SK-N-SH treated with all-trans-retinoic acid at 6 μM for 48 hours (cell line): ENCODE measurements at regions not wholly inside any gene's neighbourhood (a gene's known extent, or its start where the extent isn't known, plus 50 kb on each side); places are given as distances from the start of the nearest gene placed in this dataset.

Experiments
- ATAC-seq: fragments of 200-7000 bp; cut with Tn5 transposase; 3 replicates; pipeline ENCODE4 v1.9.1; 2020; ENCODE audit warnings: mild to moderate bottlenecking, moderate library complexity
- BACH2 ChIP-seq: fragments of 250-450 bp; sonication (Bioruptor Pico); IDR thresholded peaks from 2 replicates; pipeline ENCODE4 v1.9.0; 2021; ENCODE audit warnings: mild to moderate bottlenecking, borderline replicate concordance
- CSDC2 ChIP-seq: fragments of 250-450 bp; sonication (Bioruptor Pico); IDR thresholded peaks from 2 replicates; pipeline ENCODE4 v1.5.0; 2020; ENCODE audit warnings: mild to moderate bottlenecking, moderate library complexity
- CSRNP3 ChIP-seq: fragments of 250-450 bp; sonication (Bioruptor Pico); IDR thresholded peaks from 2 replicates; pipeline ENCODE4 v1.5.1; 2021; ENCODE audit warnings: mild to moderate bottlenecking, moderate library complexity
- ESRRG ChIP-seq: fragments of 250-450 bp; sonication (Bioruptor Pico); IDR thresholded peaks from 2 replicates; pipeline ENCODE4 v1.6.1; 2021; ENCODE audit warnings: mild to moderate bottlenecking
- GLIS3 ChIP-seq: fragments of 250-450 bp; sonication (Bioruptor Pico); IDR thresholded peaks from 2 replicates; pipeline ENCODE4 v1.5.0; 2020; ENCODE audit warnings: mild to moderate bottlenecking, moderate library complexity
- ISL1 ChIP-seq: fragments of 250-450 bp; sonication (Bioruptor Pico); IDR thresholded peaks from 2 replicates; pipeline ENCODE4 v2.1.2; 2022; ENCODE audit warnings: mild to moderate bottlenecking, moderate library complexity
- OSR1 ChIP-seq: fragments of 250-450 bp; sonication (Bioruptor Pico); IDR thresholded peaks from 2 replicates; pipeline ENCODE4 v1.8.0; 2022; ENCODE audit warnings: moderate library complexity, mild to moderate bottlenecking, inconsistent platforms
- PPARA ChIP-seq: fragments of 250-450 bp; sonication (Bioruptor Pico); IDR thresholded peaks from 2 replicates; pipeline ENCODE4 v1.5.0; 2020; ENCODE audit warnings: mild to moderate bottlenecking, borderline replicate concordance
- RARB ChIP-seq: fragments of 250-450 bp; sonication (Bioruptor Pico); IDR thresholded peaks from 2 replicates; pipeline ENCODE4 v1.8.0; 2021; ENCODE audit warnings: mild to moderate bottlenecking, moderate library complexity
- TCF4 ChIP-seq: fragments of 250-450 bp; sonication (Bioruptor Pico); IDR thresholded peaks from 2 replicates; pipeline ENCODE4 v1.8.0; 2021; ENCODE audit warnings: mild to moderate bottlenecking, moderate library complexity, borderline replicate concordance
- TOX ChIP-seq: fragments of 250-450 bp; sonication (Bioruptor Pico); IDR thresholded peaks from 2 replicates; pipeline ENCODE4 v1.8.0; 2021; ENCODE audit warnings: mild to moderate bottlenecking, moderate library complexity, borderline replicate concordance
- ZC3H10 ChIP-seq: fragments of 250-450 bp; sonication (Bioruptor Pico); IDR thresholded peaks from 2 replicates; pipeline ENCODE4 v1.5.1; 2021; ENCODE audit warnings: mild to moderate bottlenecking, moderate library complexity
- ZFP3 ChIP-seq: fragments of 250-450 bp; sonication (Bioruptor Pico); IDR thresholded peaks from 2 replicates; pipeline ENCODE4 v1.5.0; 2020; ENCODE audit warnings: mild to moderate bottlenecking, moderate library complexity
- ZFP30 ChIP-seq: fragments of 450-650 bp; formaldehyde crosslinking; IDR thresholded peaks from 2 replicates; pipeline ENCODE4 v1.5.0; 2022; ENCODE audit warnings: mild to moderate bottlenecking, moderate library complexity
- ZNF565 ChIP-seq: fragments of 450-650 bp; formaldehyde crosslinking; conservative IDR thresholded peaks from 2 replicates; pipeline ENCODE4 v1.5.0; 2020; ENCODE audit warnings: low read depth, mild to moderate bottlenecking, moderate library complexity
- ZNF70 ChIP-seq: fragments of 450-650 bp; formaldehyde crosslinking; IDR thresholded peaks from 2 replicates; pipeline ENCODE4 v1.5.0; 2020; ENCODE audit warnings: mild to moderate bottlenecking, moderate library complexity
- ZNF8 ChIP-seq: fragments of 450-650 bp; formaldehyde crosslinking; IDR thresholded peaks from 2 replicates; pipeline ENCODE4 v1.5.0; 2020; ENCODE audit warnings: mild to moderate bottlenecking, moderate library complexity
- TF ChIP-seq, protein P1 (sequence below): fragments of 250-450 bp; sonication (Bioruptor Pico); IDR thresholded peaks from 2 replicates; pipeline ENCODE4 v1.8.0; 2021; ENCODE audit warnings: low read depth, mild to moderate bottlenecking, moderate library complexity, borderline replicate concordance
- TF ChIP-seq, protein P2 (sequence below): fragments of 250-450 bp; sonication (Bioruptor Pico); IDR thresholded peaks from 2 replicates; pipeline ENCODE4 v1.5.0; 2020; ENCODE audit warnings: mild to moderate bottlenecking, moderate library complexity
- TF ChIP-seq, protein P3 (sequence below): fragments of 250-450 bp; sonication (Bioruptor Pico); IDR thresholded peaks from 2 replicates; pipeline ENCODE4 v1.8.0; 2020; ENCODE audit warnings: mild to moderate bottlenecking, moderate library complexity, borderline replicate concordance
- TF ChIP-seq, protein P4 (sequence below): fragments of 250-450 bp; sonication (Bioruptor Pico); IDR thresholded peaks from 2 replicates; pipeline ENCODE4 v1.5.1; 2020; ENCODE audit warnings: low read depth, mild to moderate bottlenecking, moderate library complexity

DNA sequence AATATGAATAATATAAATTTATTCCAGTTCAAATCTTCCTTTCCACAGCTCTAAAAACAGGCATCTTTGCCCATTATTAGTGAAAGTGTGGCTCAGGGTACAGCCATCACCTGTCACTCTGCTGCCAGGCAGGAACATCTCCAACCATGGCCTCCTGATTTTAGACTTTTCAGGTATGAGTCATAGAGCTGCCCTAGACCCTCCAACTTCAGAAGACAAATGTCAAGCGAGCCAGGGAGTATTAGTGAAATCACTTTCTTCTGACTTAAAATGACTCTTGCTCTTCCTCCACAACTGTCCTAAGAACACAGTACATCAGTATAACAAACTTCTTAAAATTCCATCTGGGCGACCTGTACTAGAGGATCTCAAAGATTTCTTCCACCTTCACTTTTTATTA lies 78.1 kb upstream of the AKAP13 start:
- ATAC-seq, result no peak

GRCh38 chr15:85305050-85305449 lies 75.4 kb upstream of the AKAP13 start:
- TF ChIP-seq TOX (no peak), CSDC2 (CRISPR knock-in tag) (no peak), ZC3H10 (CRISPR knock-in tag) (no peak), RARB (CRISPR knock-in tag) (no peak)
- no peak for ATAC-seq

More for the DNA sequence above, 78.1 kb upstream of the AKAP13 start:
- no peak for TF ChIP-seq TCF4 (CRISPR knock-in tag)
- TF ChIP-seq ZNF565 (CRISPR knock-in tag), result no peak
- TF ChIP-seq OSR1, result no peak
- TF ChIP-seq, protein P1, sequence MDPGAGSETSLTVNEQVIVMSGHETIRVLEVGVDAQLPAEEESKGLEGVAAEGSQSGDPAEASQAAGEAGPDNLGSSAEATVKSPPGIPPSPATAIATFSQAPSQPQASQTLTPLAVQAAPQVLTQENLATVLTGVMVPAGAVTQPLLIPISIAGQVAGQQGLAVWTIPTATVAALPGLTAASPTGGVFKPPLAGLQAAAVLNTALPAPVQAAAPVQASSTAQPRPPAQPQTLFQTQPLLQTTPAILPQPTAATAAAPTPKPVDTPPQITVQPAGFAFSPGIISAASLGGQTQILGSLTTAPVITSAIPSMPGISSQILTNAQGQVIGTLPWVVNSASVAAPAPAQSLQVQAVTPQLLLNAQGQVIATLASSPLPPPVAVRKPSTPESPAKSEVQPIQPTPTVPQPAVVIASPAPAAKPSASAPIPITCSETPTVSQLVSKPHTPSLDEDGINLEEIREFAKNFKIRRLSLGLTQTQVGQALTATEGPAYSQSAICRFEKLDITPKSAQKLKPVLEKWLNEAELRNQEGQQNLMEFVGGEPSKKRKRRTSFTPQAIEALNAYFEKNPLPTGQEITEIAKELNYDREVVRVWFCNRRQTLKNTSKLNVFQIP (CRISPR knock-in tag), result no peak
- TF ChIP-seq, protein P2, sequence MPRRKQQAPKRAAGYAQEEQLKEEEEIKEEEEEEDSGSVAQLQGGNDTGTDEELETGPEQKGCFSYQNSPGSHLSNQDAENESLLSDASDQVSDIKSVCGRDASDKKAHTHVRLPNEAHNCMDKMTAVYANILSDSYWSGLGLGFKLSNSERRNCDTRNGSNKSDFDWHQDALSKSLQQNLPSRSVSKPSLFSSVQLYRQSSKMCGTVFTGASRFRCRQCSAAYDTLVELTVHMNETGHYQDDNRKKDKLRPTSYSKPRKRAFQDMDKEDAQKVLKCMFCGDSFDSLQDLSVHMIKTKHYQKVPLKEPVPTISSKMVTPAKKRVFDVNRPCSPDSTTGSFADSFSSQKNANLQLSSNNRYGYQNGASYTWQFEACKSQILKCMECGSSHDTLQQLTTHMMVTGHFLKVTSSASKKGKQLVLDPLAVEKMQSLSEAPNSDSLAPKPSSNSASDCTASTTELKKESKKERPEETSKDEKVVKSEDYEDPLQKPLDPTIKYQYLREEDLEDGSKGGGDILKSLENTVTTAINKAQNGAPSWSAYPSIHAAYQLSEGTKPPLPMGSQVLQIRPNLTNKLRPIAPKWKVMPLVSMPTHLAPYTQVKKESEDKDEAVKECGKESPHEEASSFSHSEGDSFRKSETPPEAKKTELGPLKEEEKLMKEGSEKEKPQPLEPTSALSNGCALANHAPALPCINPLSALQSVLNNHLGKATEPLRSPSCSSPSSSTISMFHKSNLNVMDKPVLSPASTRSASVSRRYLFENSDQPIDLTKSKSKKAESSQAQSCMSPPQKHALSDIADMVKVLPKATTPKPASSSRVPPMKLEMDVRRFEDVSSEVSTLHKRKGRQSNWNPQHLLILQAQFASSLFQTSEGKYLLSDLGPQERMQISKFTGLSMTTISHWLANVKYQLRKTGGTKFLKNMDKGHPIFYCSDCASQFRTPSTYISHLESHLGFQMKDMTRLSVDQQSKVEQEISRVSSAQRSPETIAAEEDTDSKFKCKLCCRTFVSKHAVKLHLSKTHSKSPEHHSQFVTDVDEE (CRISPR knock-in tag), result no peak
- TF ChIP-seq ZNF8 (CRISPR knock-in tag), result no peak
- no peak for TF ChIP-seq BACH2 (CRISPR knock-in tag)
- TF ChIP-seq, protein P3, sequence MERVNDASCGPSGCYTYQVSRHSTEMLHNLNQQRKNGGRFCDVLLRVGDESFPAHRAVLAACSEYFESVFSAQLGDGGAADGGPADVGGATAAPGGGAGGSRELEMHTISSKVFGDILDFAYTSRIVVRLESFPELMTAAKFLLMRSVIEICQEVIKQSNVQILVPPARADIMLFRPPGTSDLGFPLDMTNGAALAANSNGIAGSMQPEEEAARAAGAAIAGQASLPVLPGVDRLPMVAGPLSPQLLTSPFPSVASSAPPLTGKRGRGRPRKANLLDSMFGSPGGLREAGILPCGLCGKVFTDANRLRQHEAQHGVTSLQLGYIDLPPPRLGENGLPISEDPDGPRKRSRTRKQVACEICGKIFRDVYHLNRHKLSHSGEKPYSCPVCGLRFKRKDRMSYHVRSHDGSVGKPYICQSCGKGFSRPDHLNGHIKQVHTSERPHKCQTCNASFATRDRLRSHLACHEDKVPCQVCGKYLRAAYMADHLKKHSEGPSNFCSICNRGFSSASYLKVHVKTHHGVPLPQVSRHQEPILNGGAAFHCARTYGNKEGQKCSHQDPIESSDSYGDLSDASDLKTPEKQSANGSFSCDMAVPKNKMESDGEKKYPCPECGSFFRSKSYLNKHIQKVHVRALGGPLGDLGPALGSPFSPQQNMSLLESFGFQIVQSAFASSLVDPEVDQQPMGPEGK (CRISPR knock-in tag), result no peak
- no peak for TF ChIP-seq CSRNP3 (CRISPR knock-in tag)
- no peak for TF ChIP-seq ZNF70 (CRISPR knock-in tag)
- TF ChIP-seq, protein P4, sequence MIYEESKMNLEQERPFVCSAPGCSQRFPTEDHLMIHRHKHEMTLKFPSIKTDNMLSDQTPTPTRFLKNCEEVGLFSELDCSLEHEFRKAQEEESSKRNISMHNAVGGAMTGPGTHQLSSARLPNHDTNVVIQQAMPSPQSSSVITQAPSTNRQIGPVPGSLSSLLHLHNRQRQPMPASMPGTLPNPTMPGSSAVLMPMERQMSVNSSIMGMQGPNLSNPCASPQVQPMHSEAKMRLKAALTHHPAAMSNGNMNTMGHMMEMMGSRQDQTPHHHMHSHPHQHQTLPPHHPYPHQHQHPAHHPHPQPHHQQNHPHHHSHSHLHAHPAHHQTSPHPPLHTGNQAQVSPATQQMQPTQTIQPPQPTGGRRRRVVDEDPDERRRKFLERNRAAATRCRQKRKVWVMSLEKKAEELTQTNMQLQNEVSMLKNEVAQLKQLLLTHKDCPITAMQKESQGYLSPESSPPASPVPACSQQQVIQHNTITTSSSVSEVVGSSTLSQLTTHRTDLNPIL (CRISPR knock-in tag), result no peak
- TF ChIP-seq ZFP30 (CRISPR knock-in tag), result no peak
- TF ChIP-seq ZFP3, result no peak
- no peak for TF ChIP-seq TOX
- no peak for TF ChIP-seq GLIS3 (CRISPR knock-in tag)
- no peak for TF ChIP-seq ESRRG (CRISPR knock-in tag)
- TF ChIP-seq PPARA (CRISPR knock-in tag), result no peak
- TF ChIP-seq ISL1 (CRISPR knock-in tag), result no peak

GRCh38 chr15:85306946-85307686 lies 73.3 kb upstream of the AKAP13 start:
- no peak for ATAC-seq
- no peak for TF ChIP-seq ZC3H10 (CRISPR knock-in tag)
- TF ChIP-seq, all 23 proteins: peak for 0
